ENCODE measurements at regions not wholly inside any gene's neighbourhood (a gene's known extent, or its start where the extent isn't known, plus 50 kb on each side); places are given as distances from the start of the nearest gene placed in this dataset.

GRCh38 chr7:116337800-116338199 is 127.5 kb downstream of the TES start (continued):
- TF ChIP-seq ZBTB11 (tag by site-specific recombination; conservative IDR thresholded peaks at IDR 0.05; ENCODE audit: low read depth) (no peak), ZNF157 (tag by site-specific recombination; IDR thresholded peaks at IDR 0.05) (no peak), ZBTB6 (tag by site-specific recombination; IDR thresholded peaks at IDR 0.05) (no peak), ZNF610 (tag by site-specific recombination; IDR thresholded peaks at IDR 0.05; ENCODE audit: borderline replicate concordance) (no peak), ZNF223 (tag by site-specific recombination; IDR thresholded peaks at IDR 0.05) (no peak)

- Histone ChIP-seq H3K4me1 (ENCODE audit: control insufficient read depth, insufficient read depth, low read length) (0 out of 2 replicates have a peak, but pooled peaks cover 3% of the 10 kb centered on the region), H3K9me3 (ENCODE audit: control insufficient read depth, insufficient read depth, low read depth, low read length) (no peaks in the 10 kb centered on the region), H3K27ac (ENCODE audit: extremely low read depth, low read depth, low read length) (no peak overlapping the region), H3K4me3 (ENCODE audit: low read depth, low read length) (no peak overlapping the region), H3K36me3 (ENCODE audit: control insufficient read depth in 2 of 2, insufficient read depth in 1 of 2, low read length in 2 of 2) (no peaks in the 10 kb centered on the region)
- ChIA-PET POLR2A (no interaction called here), CTCF (interaction anchor here (0.5 to 4.4 kb wide), 4 partner anchors 30 to 252 kb away, joined by 3 to 18 read pairs (median 4); no protein-coding TSS in a partner anchor)
- TF ChIP-seq EGR2 (tag by site-specific recombination; IDR thresholded peaks at IDR 0.05; ENCODE audit: low read depth) (peak; percentile 25; the same call in 1 of the 2 replicates), REPIN1 (tag by site-specific recombination; IDR thresholded peaks at IDR 0.05; ENCODE audit: low read depth) (no peak), ZNF274 (IDR thresholded peaks at IDR 0.05; ENCODE audit: low read length) (no peak), ZNF274 (tag by site-specific recombination; IDR thresholded peaks at IDR 0.05; ENCODE audit: borderline replicate concordance) (no peak), ZXDB (tag by site-specific recombination; IDR thresholded peaks at IDR 0.05) (no peak), ZNF350 (tag by site-specific recombination; IDR thresholded peaks at IDR 0.05) (no peak), ZNF76 (tag by site-specific recombination; IDR thresholded peaks at IDR 0.05; ENCODE audit: borderline replicate concordance, low read depth) (no peak), PRDM6 (tag by site-specific recombination; IDR thresholded peaks at IDR 0.05) (peak; percentile 84), ZNF324 (tag by site-specific recombination; IDR thresholded peaks at IDR 0.05) (no peak), ZFHX2 (tag by site-specific recombination; conservative IDR thresholded peaks at IDR 0.05) (peak; percentile 29; the same call in 1 of the 2 replicates), ZNF398 (tag by site-specific recombination; IDR thresholded peaks at IDR 0.05) (peak; percentile 79), REST (tag by site-specific recombination; IDR thresholded peaks at IDR 0.05) (no peak), ZNF157 (tag by site-specific recombination; IDR thresholded peaks at IDR 0.05) (no peak), PBX3 (CRISPR knock-in tag; IDR thresholded peaks at IDR 0.05) (no peak), KLF7 (tag by site-specific recombination; IDR thresholded peaks at IDR 0.05; ENCODE audit: borderline replicate concordance) (no peak), ZNF174 (tag by site-specific recombination; IDR thresholded peaks at IDR 0.05) (no peak), ZNF214 (tag by site-specific recombination; IDR thresholded peaks at IDR 0.05; ENCODE audit: borderline replicate concordance) (no peak), ZNF362 (tag by site-specific recombination; IDR thresholded peaks at IDR 0.05) (no peak)
Observed at GRCh38 chr7:116339564-116339963, 129.2 kb downstream of the TES start.
